PC-3 (cell line): ENCODE measurements at regions not wholly inside any gene's neighbourhood (a gene's known extent, or its start where the extent isn't known, plus 50 kb on each side); places are given as distances from the start of the nearest gene placed in this dataset.
"Not testable (repeated sequence)": the region's sequence is repeated elsewhere in the genome, so short reads cannot be mapped to it uniquely, and the experiment has no call there.

Experiments
- CTCF ChIP-seq: fragments of 300-600 bp; sonication (generic); conservative IDR thresholded peaks from 2 replicates; pipeline ENCODE4 v1.5.1; 2017; ENCODE audit warnings: antibody characterized with exemption, low read depth, mild to moderate bottlenecking, low read length
- EZH2 ChIP-seq: fragments of 300-600 bp; sonication (generic); IDR thresholded peaks from one replicate; pipeline ENCODE4 v1.6.1; 2017; ENCODE audit warnings: antibody characterized with exemption, mild to moderate bottlenecking, low read length; ENCODE audit not compliant: unreplicated experiment

DNA sequence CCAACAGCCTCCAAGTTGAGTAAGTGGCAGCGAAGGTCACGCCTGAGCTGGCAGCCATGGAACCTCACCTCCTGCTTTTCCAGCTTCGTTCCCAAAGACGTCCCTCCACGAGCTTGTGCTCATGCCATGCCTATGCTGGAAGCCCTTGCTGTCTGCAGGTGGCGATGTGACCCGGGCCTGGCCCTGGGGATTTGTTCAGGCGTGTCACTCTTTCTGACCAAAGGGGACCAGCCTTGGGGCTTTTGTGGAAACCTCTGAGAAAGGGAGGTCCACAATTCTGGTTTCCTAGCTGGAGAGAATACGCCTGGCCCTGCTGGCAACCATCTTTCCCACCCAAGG is 183.4 kb downstream of the TRIM43 start:
- TF ChIP-seq CTCF, EZH2: not testable (repeated sequence)
